HEK293T (cell line): ENCODE measurements at regions not wholly inside any gene's neighbourhood (a gene's known extent, or its start where the extent isn't known, plus 50 kb on each side); places are given as distances from the start of the nearest gene placed in this dataset.
A peak's percentile ranks its signal among the peaks of the same experiment; 100 is the strongest.

Source experiments
- CTCF ChIA-PET: fragments of 350-600 bp; formaldehyde crosslinking; extraction: SDS; loops from one replicate; lab custom pipeline; 2021; ENCODE audit warnings: antibody characterized with exemption, inconsistent platforms; lab: Yijun Ruan, JAX
- POLR2A ChIA-PET: fragments of 350-600 bp; formaldehyde crosslinking; extraction: SDS; loops from one replicate; lab custom pipeline; 2020; ENCODE audit warnings: antibody characterized with exemption, inconsistent platforms; lab: Yijun Ruan, JAX
- DNase-seq: peaks from one replicate; pipeline ENCODE4 v3.0.0; 2012; ENCODE audit warnings: mixed read lengths; ENCODE audit errors: extremely low spot score
- ARNT ChIP-seq: fragments of 450-650 bp; IDR thresholded peaks from 2 replicates; pipeline ENCODE4 v1.6.1; 2017; ENCODE audit warnings: mild to moderate bottlenecking
- BHLHE40 ChIP-seq: fragments of 450-650 bp; IDR thresholded peaks from 2 replicates; pipeline ENCODE4 v1.6.1; 2016; ENCODE audit warnings: mild to moderate bottlenecking, moderate library complexity, borderline replicate concordance
- CTBP1 ChIP-seq: fragments of 450-650 bp; IDR thresholded peaks from 2 replicates; pipeline ENCODE4 v1.6.1; 2016; ENCODE audit warnings: borderline replicate concordance
- ELF4 ChIP-seq: fragments of 450-650 bp; IDR thresholded peaks from 2 replicates; pipeline ENCODE4 v1.6.1; 2017; ENCODE audit warnings: antibody characterized with exemption
- FOXA1 ChIP-seq: fragments of 450-650 bp; IDR thresholded peaks from 2 replicates; pipeline ENCODE4 v1.6.1; 2016; ENCODE audit warnings: mild to moderate bottlenecking
- FOXK2 ChIP-seq: fragments of 450-650 bp; IDR thresholded peaks from 2 replicates; pipeline ENCODE4 v1.6.1; 2016; ENCODE audit warnings: mild to moderate bottlenecking
- FOXM1 ChIP-seq: fragments of 450-650 bp; IDR thresholded peaks from 2 replicates; pipeline ENCODE4 v1.6.1; 2017; ENCODE audit warnings: mild to moderate bottlenecking, borderline replicate concordance
- HDGF ChIP-seq: fragments of 450-650 bp; IDR thresholded peaks from 2 replicates; pipeline ENCODE4 v1.6.1; 2017; ENCODE audit warnings: antibody characterized with exemption, borderline replicate concordance
- L3MBTL2 ChIP-seq: fragments of 450-650 bp; conservative IDR thresholded peaks from 2 replicates; pipeline ENCODE4 v1.6.1; 2016; ENCODE audit warnings: mild to moderate bottlenecking
- LEF1 ChIP-seq: fragments of 450-650 bp; IDR thresholded peaks from 2 replicates; pipeline ENCODE4 v1.6.1; 2017; ENCODE audit warnings: mild to moderate bottlenecking, borderline replicate concordance
- NFRKB ChIP-seq: fragments of 450-650 bp; IDR thresholded peaks from 2 replicates; pipeline ENCODE4 v1.6.1; 2016; ENCODE audit warnings: mild to moderate bottlenecking, moderate library complexity
- PKNOX1 ChIP-seq: fragments of 450-650 bp; IDR thresholded peaks from 2 replicates; pipeline ENCODE4 v1.6.1; 2016
- SP1 ChIP-seq: fragments of 450-650 bp; IDR thresholded peaks from 2 replicates; pipeline ENCODE4 v1.6.1; 2017
- SUZ12 ChIP-seq: fragments of 450-650 bp; IDR thresholded peaks from 2 replicates; pipeline ENCODE4 v1.6.1; 2016; ENCODE audit warnings: mild to moderate bottlenecking
- TARDBP ChIP-seq: fragments of 450-650 bp; IDR thresholded peaks from 2 replicates; pipeline ENCODE4 v1.6.1; 2016
- ZNF384 ChIP-seq: fragments of 450-650 bp; IDR thresholded peaks from 2 replicates; pipeline ENCODE4 v1.6.1; 2016

- CTCF ChIA-PET: interaction anchor here (0.6 to 1.2 kb wide), 2 partner anchors 14 to 16 kb away, joined by 3 read pairs; no protein-coding TSS in a partner anchor
- DNase-seq: no peak
- TF ChIP-seq SP1 (no peak), FOXA1 (no peak), FOXM1 (no peak), LEF1 (no peak), ARNT (no peak), PKNOX1 (no peak), SUZ12 (no peak), NFRKB (no peak), CTBP1 (no peak), BHLHE40 (no peak)
- POLR2A ChIA-PET: no interaction called here
These were observed 80.6 kb upstream of the ATP2B2 start for GRCh38 chr3:10585945-10586344.

- peak; percentile 92 for DNase-seq
- TF ChIP-seq FOXA1: no peak
- peak; percentile 70 for TF ChIP-seq ELF4
- POLR2A ChIA-PET: interaction anchor here (0.5 kb wide), 1 partner anchor 58 kb away, joined by 3 read pairs; no protein-coding TSS in a partner anchor
- CTCF ChIA-PET: interaction anchor here (0.9 kb wide), 1 partner anchor 144 kb away, joined by 4 read pairs; no protein-coding TSS in a partner anchor
These were observed 89.5 kb upstream of the ATP2B2 start for GRCh38 chr3:10594915-10595314.

- CTCF ChIA-PET: interaction anchor here (0.6 kb wide), 1 partner anchor 201 kb away, joined by 3 read pairs; no protein-coding TSS in a partner anchor
These were observed 91.5 kb upstream of the ATP2B2 start for GRCh38 chr3:10596746-10597448.

GRCh38 chr3:10597733-10598132 lies 92.3 kb upstream of the ATP2B2 start:
- CTCF ChIA-PET: interaction anchor here (0.6 to 0.7 kb wide), 2 partner anchors 47 to 200 kb away, joined by 3 read pairs; no protein-coding TSS in a partner anchor
- TF ChIP-seq LEF1 (no peak), NFRKB (no peak), SP1 (no peak), FOXA1 (no peak), BHLHE40 (no peak), TARDBP (no peak), FOXK2 (no peak), HDGF (no peak), L3MBTL2 (no peak), ELF4 (no peak), FOXM1 (no peak), ARNT (no peak), PKNOX1 (no peak), SUZ12 (no peak), ZNF384 (no peak), CTBP1 (no peak)
- no peak for DNase-seq
- POLR2A ChIA-PET: no interaction called here

More at GRCh38 chr3:10596746-10597448, 91.5 kb upstream of the ATP2B2 start:
- no peak for DNase-seq
- TF ChIP-seq BHLHE40: no peak
- TF ChIP-seq FOXA1: no peak
- no peak for TF ChIP-seq ZNF384
- no peak for TF ChIP-seq TARDBP
- TF ChIP-seq PKNOX1: no peak
- TF ChIP-seq LEF1: no peak
- no peak for TF ChIP-seq L3MBTL2
- no peak for TF ChIP-seq HDGF
- TF ChIP-seq SP1: no peak
- no peak for TF ChIP-seq ELF4
- no peak for TF ChIP-seq FOXK2
- TF ChIP-seq ARNT: no peak
- TF ChIP-seq SUZ12: no peak
- TF ChIP-seq CTBP1: no peak
- TF ChIP-seq NFRKB: no peak
- TF ChIP-seq FOXM1: no peak
- POLR2A ChIA-PET: no interaction called here

- ChIA-PET POLR2A (no interaction called here), CTCF (no interaction called here)
- TF ChIP-seq PKNOX1: no peak
- no peak for TF ChIP-seq ARNT
- TF ChIP-seq LEF1: no peak
- no peak for TF ChIP-seq BHLHE40
- TF ChIP-seq FOXA1: no peak
- TF ChIP-seq FOXM1: no peak
- no peak for TF ChIP-seq FOXK2
- no peak for TF ChIP-seq SUZ12
- no peak for TF ChIP-seq TARDBP
- no peak for TF ChIP-seq L3MBTL2
- no peak for DNase-seq
These were observed 93.6 kb upstream of the ATP2B2 start for GRCh38 chr3:10599017-10599416.
